Skin epidermis (tissue), 12 donors: ENCODE measurements at regions not wholly inside any gene's neighbourhood (a gene's known extent, or its start where the extent isn't known, plus 50 kb on each side); places are given as distances from the start of the nearest gene placed in this dataset.

Source experiments
- H3K27ac ChIP-seq, 21 experiments: fragments of 200-600 bp; sonication (generic) in 11 of 21; one replicate each; pipeline ENCODE4 v1.5.0; 2020; ENCODE audit warnings: mild to moderate bottlenecking in 3 of 21, inconsistent platforms in 2 of 21, moderate library complexity in 2 of 21
- H3K4me3 ChIP-seq, 7 experiments: fragments of 200-600 bp; sonication (generic) in 2 of 7; one replicate each; pipeline ENCODE4 v1.5.0; 2020; ENCODE audit warnings: inconsistent platforms in 2 of 7, mild to moderate bottlenecking in 2 of 7, moderate library complexity in 1 of 7

- H3K27ac ChIP-seq = no peak overlapping the region
- no peak overlapping the region for H3K4me3 ChIP-seq
Measured at GRCh38 chr9:103872811-103873210, 221.3 kb upstream of the SMC2 start.

DNA sequence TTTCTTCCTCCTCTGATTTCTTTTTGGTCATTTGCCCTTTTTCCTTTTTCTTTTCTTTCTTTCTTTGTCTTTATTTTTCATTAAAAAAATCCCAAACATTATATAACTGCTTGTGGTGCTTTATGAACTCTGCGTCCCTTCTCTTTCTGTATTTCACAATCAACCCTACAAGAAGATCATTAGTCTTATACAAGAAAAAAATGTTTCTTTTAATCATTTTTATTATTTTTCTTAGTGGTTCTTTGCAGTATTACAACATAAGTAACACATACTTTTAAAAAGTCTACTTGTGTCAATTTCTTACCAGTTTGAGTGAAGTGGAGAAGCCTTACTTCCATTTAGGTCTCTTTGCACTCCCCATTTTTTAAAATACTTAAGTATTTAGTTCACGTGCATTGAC lies 212.7 kb upstream of the SMC2 start:
- no peak overlapping the region for H3K27ac ChIP-seq
- no peak overlapping the region for H3K4me3 ChIP-seq

DNA sequence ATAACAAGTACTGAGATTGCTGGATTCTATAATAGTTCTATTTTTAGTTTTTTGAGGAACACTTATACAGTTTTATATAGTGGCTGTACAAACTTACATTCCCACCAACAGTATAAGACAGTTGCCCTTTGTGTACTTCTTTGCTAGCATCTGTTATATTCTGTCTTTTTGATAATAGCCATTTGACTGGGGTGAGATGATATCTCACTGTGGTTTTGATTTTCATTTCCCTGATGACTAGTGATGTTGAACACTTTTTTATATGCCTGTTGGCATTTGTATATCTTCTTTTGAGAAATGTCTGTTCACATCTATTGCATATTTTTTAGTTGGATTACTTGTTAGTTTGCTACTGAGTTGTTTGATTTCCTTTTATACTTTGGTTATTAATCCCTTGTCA lies 204.1 kb upstream of the SMC2 start:
- Histone ChIP-seq H3K4me3 (no peak overlapping the region), H3K27ac (no peak overlapping the region)

DNA sequence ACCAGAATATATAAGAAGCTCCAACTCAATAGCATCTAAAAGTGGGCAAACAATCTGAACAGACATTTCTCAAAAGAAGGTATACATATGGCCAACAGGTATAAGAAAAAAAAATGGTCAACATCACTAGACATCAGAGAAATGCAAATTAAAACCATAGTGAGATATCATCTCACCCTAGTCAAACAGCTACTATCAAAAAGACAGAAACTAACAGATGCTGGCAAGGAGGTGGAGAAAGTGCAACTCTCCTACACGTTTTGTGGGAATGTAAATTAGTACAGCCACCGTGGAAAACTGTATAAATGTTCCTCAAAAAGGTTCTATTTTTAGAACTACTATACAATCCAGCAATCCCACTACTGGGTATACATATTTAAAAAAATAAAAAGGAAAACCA lies 199.9 kb upstream of the SMC2 start:
- Histone ChIP-seq H3K27ac (no peak overlapping the region), H3K4me3 (no peak overlapping the region)

DNA sequence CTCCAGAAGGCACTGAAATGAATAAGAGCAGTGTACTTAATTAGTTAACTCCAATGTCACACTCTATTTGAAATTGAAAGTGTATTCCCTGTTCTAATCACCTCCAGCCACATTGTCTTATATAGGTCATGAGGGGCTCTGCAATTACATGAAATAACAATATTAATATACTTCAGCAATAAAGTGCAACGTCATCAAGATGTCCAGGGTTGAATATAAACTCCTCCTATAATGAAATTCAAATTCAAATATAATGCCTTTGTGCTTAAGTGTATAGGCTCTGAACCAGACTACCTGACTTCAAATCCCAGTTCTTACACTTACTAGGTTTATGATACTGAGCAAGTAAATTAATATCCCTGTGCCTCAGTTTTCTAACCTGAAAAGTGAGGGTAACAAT lies 195.6 kb upstream of the SMC2 start:
- Histone ChIP-seq H3K27ac (no peak overlapping the region), H3K4me3 (no peak overlapping the region)

GRCh38 chr9:103899866-103900265 lies 194.2 kb upstream of the SMC2 start:
- H3K27ac ChIP-seq = no peak overlapping the region
- H3K4me3 ChIP-seq = no peak overlapping the region

GRCh38 chr9:103900466-103900865 lies 193.6 kb upstream of the SMC2 start:
- H3K4me3 ChIP-seq = no peak overlapping the region
- no peak overlapping the region for H3K27ac ChIP-seq

- Histone ChIP-seq H3K27ac (no peak overlapping the region), H3K4me3 (no peak overlapping the region)
Measured at GRCh38 chr9:103902263-103902662, 191.8 kb upstream of the SMC2 start.

GRCh38 chr9:103904242-103904641 lies 189.9 kb upstream of the SMC2 start:
- H3K4me3 ChIP-seq = no peak overlapping the region

GRCh38 chr9:103913899-103914298 lies 180.2 kb upstream of the SMC2 start:
- Histone ChIP-seq H3K4me3 (no peak overlapping the region), H3K27ac (no peak overlapping the region)

More at GRCh38 chr9:103904242-103904641, 189.9 kb upstream of the SMC2 start:
- H3K27ac ChIP-seq = no peak overlapping the region

DNA sequence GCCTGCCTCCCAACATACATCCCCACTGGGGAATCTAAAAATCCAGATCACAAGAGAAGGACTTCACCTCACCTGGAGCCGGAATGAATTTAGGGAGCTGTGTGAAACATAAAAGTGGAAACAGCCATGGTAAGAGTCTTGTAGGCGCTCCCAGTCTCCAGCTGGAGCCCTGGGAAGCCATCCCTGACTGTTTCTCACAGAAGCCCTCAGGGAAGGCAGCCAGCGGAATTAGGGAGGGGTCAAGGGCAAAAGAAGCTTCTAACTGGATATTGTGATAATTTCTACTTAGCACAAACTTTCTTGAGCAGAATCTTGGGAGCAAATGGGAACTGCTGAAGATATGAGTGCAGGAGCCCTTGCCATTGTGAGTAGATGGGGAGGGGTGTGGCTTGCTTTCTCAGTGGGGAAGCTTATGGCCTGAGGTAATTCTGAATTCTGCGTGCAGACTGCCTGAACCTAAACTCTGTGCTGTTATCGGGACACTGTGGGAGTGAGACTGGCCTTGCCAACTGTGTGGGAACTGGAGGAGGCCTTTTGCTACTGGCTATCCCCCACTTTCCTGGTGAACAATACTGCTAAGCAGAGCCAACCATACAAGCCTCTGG lies 174.4 kb upstream of the SMC2 start:
- H3K4me3 ChIP-seq = no peak overlapping the region
- H3K27ac ChIP-seq = no peak overlapping the region

DNA sequence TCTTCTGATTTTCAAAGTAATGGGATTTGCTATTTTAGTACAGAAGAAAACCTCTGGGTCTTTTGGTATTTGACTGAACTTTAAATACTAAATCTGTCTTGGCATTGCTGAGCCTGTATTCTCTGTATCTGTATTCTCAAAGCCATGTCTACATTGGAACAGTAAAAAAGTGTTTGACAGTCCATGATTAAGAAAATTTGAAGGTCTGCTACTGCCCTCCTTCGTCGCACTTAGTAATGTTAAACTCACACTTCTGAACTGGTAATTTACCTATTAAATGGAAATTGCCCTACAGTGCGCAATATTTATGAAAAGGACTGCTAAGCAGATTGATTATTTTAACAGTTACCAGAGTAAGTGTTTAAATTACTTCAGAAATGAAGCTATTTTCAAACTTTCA lies 165.7 kb upstream of the SMC2 start:
- Histone ChIP-seq H3K27ac (no peak overlapping the region), H3K4me3 (no peak overlapping the region)

GRCh38 chr9:103941104-103941503 lies 153.0 kb upstream of the SMC2 start:
- Histone ChIP-seq H3K4me3 (no peak overlapping the region), H3K27ac (no peak overlapping the region)

DNA sequence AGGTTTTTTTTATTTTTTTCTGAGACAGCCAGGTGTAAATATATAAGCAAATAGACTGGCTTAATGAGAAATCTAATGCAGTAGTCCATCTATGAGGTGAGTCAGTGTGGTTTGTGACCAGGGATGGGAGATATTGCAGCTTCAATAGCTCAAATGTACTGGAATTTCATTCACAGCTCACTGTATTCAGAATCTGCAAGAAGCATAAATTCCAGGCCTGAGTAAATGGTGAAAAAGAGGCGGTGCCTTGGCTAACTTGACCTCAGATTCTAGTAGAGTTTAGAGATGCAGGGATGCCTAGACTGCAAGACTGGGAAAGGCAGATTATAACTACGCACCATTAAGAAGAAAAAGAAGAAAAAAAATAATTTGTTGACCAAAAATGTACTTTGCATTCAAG lies 151.9 kb upstream of the SMC2 start:
- no peak overlapping the region for H3K4me3 ChIP-seq
- no peak overlapping the region for H3K27ac ChIP-seq

DNA sequence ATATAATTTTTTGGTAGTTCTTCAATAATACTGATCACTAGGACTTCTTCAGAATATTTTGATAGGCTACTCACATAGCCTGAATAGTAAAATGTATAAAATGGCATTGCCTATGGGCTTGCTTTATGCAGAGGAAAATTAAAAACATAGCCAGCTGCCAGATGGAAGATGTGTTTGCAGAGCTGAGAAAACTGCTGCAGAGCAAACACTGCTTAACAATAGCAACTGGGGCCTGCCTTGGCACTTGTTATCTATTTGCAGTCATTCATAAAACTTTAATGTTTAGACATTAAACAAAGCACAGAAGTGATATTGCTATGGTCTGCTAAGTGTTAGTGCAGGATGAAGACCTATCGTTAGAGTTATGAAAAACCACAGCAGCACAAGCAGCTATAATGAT lies 151.5 kb upstream of the SMC2 start:
- Histone ChIP-seq H3K27ac (no peak overlapping the region), H3K4me3 (no peak overlapping the region)

DNA sequence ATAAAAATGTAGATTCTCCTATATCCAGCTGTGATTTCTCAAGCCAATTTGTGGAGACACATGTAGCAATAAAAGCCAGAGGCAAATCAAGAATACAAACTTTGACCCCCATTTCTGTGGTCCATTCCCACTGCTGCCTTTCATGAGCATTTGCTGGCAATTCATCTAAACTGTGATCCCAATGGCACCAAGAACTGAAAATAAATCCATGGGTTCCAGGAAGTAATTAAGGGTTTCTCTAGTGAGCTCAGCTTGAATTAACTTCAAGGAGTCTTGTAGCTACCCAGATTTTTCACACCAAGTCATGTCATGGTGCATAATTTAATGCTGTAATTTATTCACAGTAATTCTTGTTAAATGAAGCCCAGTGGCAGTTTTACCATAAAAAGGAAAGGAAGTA lies 145.0 kb upstream of the SMC2 start:
- Histone ChIP-seq H3K27ac (no peak overlapping the region), H3K4me3 (no peak overlapping the region)

- H3K27ac ChIP-seq = no peak overlapping the region
- H3K4me3 ChIP-seq = no peak overlapping the region
Measured at GRCh38 chr9:103977163-103977562, 116.9 kb upstream of the SMC2 start.

DNA sequence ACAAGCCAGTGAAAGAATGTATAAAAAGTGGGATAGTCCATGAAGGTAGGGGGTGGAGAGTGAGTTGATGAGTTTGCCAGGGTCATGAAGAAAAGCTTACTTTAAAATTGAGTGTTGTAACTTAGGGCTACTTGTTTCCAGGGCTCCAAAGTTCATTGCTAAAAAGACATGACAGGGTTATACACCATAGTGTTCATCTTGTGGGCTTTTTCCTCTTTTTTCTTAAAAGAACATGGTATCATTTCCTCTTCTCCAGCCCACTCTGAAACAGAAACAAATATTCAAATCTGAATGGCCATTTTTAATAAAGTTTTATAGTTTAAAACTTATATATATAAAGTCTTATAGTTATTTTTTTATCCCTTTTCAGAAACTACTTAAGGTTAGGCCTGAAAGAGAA lies 115.7 kb upstream of the SMC2 start:
- Histone ChIP-seq H3K27ac (no peak overlapping the region), H3K4me3 (no peak overlapping the region)

DNA sequence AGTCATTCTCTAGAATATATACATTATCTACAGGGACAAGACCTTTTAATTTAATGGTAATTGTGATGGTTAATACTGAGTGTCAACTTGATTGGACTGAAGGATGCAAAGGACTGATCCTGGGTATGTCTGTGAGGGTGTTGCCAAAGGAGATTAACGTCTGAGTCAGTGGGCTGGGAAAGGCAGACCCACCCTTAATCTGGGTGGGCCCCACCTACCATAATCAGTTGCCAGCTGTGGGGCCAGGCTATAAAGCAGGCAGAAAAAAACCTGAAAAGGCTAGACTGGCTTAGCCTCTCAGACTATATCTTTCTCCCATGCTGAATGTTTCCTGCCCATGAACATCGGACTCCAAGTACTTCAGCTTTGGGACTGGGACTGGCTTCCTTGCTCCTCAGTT lies 112.2 kb upstream of the SMC2 start:
- H3K4me3 ChIP-seq = no peak overlapping the region
- H3K27ac ChIP-seq = no peak overlapping the region

DNA sequence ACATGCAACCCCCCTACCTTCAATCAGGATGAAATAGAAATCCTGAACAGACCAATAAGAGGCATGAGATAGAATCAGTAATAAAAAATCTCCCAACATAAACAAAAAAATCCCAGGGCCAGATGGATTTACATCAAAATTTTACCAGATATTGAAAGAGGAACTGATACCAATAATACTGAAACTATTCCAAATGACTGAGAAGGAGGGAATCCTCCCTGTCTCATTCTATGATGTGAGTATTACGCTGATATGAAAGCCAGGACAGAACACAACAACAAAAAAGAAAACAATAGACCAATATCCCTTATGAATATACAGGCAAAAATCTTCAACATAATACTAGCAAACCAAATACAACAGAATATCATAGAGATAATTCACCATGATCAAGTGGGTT lies 109.0 kb upstream of the SMC2 start:
- H3K27ac ChIP-seq = no peak overlapping the region

DNA sequence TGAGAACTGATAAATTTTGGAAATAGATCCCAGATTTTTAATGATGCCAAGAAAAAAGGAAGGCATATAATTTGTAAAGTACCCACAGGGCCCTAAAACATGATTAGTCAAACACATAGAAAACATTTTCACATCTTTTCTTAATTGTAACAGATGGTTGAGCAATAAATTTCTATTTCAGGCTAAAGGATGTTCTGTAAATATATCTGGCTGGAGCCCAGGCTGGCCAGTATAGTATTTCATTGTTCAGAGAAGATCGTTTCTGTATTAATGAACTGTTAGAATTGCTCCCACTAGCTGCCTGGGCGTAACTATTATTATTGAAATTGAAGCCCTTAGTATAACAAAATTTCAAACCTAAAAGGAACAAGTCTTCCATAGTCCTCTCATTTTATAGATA lies 105.3 kb upstream of the SMC2 start:
- Histone ChIP-seq H3K4me3 (no peak overlapping the region), H3K27ac (no peak overlapping the region)

More for the DNA sequence above, 109.0 kb upstream of the SMC2 start:
- no peak overlapping the region for H3K4me3 ChIP-seq

- H3K4me3 ChIP-seq = no peak overlapping the region
- H3K27ac ChIP-seq = no peak overlapping the region
Measured at GRCh38 chr9:103990311-103990710, 103.8 kb upstream of the SMC2 start.

GRCh38 chr9:103991001-103991400 lies 103.1 kb upstream of the SMC2 start:
- Histone ChIP-seq H3K4me3 (no peak overlapping the region), H3K27ac (no peak overlapping the region)
